ENCODE measurements at regions not wholly inside any gene's neighbourhood (a gene's known extent, or its start where the extent isn't known, plus 50 kb on each side); places are given as distances from the start of the nearest gene placed in this dataset.

GRCh38 chr1:13990939-13991338 lies 291.0 kb downstream of the PRDM2 start:
- TF ChIP-seq CTCF (IDR thresholded peaks at IDR 0.05; ENCODE audit: low read depth, low read length) = no peak
- H3K4me3 ChIP-seq (ENCODE audit: low read depth, low read length) = no peak overlapping the region

DNA sequence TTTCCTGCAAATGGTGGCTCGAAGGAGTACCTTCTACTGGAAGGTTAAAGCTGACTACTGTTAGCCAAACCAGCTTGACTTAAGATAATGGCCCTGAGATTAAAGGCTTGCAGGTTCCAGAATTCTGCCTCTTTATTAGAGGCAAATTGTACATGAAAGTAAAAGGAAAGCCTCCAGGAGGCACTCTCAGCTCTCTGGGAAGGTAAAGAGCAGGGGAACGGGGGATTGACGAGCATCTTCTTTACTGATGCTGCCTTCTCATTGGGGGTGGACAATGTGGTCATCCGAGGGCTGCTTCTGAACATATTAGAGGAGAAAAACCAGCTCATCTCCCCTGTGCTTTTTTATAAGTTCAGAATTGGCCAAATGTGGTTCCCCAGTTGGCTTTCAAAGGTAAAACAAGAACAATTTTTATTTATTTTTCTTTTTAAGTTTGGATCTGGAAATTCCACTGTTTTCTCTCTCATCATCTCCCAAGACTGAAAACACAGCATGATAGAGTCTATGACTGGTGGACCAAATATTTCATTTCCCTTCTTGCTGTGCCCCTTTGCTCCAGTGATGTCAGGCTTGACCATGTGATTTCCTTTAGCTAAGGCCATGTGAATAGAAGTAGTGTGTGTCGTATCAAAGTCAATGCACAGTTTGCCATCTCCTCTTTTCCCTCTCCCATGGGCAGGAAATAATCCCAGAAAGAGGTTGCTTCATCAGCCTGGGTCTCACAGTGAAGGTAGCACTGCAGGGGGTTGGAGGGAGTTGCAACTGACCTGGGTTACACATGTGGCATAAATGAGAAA lies 292.7 kb downstream of the PRDM2 start:
- TF ChIP-seq CTCF (IDR thresholded peaks at IDR 0.05; ENCODE audit: low read depth, low read length) = no peak
- H3K4me3 ChIP-seq (ENCODE audit: low read depth, low read length) = no peak overlapping the region

- no peak for TF ChIP-seq CTCF (IDR thresholded peaks at IDR 0.05; ENCODE audit: low read depth, low read length)
Observed at GRCh38 chr1:13994386-13994785, 294.4 kb downstream of the PRDM2 start.

GRCh38 chr1:13996334-13996733 lies 296.3 kb downstream of the PRDM2 start:
- H3K4me3 ChIP-seq (ENCODE audit: low read depth, low read length) = no peak overlapping the region
- no peak for TF ChIP-seq CTCF (IDR thresholded peaks at IDR 0.05; ENCODE audit: low read depth, low read length)

More at GRCh38 chr1:13994386-13994785, 294.4 kb downstream of the PRDM2 start:
- H3K4me3 ChIP-seq (ENCODE audit: low read depth, low read length) = no peak overlapping the region

GRCh38 chr1:14003552-14003951 lies 303.6 kb downstream of the PRDM2 start:
- no peak for TF ChIP-seq CTCF (IDR thresholded peaks at IDR 0.05; ENCODE audit: low read depth, low read length)
- H3K4me3 ChIP-seq (ENCODE audit: low read depth, low read length) = no peak overlapping the region

DNA sequence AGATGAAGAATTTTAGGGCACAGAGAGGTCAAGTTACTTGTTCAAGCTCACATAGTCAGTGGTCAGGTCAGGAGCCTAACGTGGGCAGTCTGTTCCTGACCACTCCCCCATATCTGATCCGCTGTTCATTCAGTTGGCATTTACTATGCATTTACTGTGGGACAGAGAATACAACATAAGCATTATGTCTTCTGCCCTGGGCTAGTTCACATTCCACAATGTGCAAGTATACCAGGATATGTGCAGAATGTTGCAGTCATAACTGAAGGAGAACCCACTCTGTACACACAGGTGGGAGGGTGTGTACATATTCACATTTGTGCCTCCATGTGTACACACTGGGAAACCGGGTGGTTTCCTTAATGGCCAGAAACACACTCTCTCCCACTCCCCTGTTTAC lies 309.6 kb downstream of the PRDM2 start:
- no peak overlapping the region for H3K4me3 ChIP-seq (ENCODE audit: low read depth, low read length)
- no peak for TF ChIP-seq CTCF (IDR thresholded peaks at IDR 0.05; ENCODE audit: low read depth, low read length)

DNA sequence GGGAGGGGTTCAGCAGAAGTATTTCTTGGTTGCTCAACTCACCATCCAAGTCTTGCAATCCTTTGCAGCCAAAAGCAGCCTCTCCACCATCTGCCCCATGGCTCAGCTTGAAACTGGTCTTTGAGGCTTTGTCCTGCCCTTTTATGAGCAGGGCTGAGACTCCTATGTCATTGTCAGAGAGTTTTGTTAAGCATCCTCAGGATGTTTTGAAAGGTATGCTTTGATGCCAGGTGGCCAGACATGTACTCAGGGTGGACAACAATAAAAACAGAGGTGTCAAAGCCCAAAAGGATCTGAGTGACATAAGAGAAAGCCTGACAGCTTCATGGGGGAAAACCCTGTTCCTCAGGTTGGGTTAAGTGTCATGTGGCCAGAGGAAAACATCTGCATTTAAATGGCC lies 310.5 kb downstream of the PRDM2 start:
- H3K4me3 ChIP-seq (ENCODE audit: low read depth, low read length) = no peak overlapping the region
- TF ChIP-seq CTCF (IDR thresholded peaks at IDR 0.05; ENCODE audit: low read depth, low read length) = no peak
